CD4-positive, alpha-beta T cell treated with Interferon alpha-2 for 1 hour (primary cell): ENCODE measurements at regions not wholly inside any gene's neighbourhood (a gene's known extent, or its start where the extent isn't known, plus 50 kb on each side); places are given as distances from the start of the nearest gene placed in this dataset.

Experiments
- DNase-seq, 2 donors: peaks; one replicate each; pipeline ENCODE4 v3.0.0-alpha.2; 2020 to 2022

DNA sequence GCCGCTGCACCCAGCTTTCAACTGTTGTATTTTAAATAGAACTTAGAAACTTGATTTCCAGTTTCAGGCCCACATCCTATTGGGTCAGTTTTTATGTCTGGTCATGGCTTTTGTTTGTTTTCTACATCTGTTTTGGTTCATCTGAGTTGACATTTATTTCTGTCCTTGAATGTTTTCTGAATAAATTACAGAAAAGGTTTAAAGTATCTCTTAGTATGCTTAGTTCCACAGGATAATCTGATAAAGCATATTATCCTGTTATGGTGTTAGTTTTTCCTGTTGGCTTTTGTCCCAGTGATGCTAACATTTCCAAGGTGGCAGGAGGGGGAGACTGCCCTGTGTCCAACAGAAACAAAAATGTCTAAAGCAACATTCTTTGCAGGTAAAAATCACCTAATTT lies 733.2 kb downstream of the INHBA start:
- DNase-seq: no peak

DNA sequence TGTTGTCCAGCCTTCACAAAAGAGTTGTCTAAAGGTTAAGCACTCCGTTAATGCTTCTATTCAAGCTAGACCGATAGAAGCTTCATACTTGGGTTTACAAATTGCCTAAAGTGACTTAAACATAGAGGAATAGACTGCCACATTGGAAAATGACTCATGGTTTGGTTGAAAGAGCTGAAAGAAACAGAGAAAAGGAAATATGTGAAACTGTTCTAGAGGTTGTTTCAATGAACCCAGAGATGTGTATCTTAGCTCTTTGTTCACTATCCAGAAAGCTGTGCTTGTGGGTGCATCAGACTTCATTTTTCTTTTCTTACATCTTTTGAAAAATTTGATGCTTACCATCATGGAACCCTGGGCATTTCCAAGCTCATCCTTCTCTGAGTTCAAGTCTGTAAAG lies 736.2 kb downstream of the INHBA start:
- no peak for DNase-seq

GRCh38 chr7:40965774-40966173 lies 737.1 kb downstream of the INHBA start:
- DNase-seq: no peak

DNA sequence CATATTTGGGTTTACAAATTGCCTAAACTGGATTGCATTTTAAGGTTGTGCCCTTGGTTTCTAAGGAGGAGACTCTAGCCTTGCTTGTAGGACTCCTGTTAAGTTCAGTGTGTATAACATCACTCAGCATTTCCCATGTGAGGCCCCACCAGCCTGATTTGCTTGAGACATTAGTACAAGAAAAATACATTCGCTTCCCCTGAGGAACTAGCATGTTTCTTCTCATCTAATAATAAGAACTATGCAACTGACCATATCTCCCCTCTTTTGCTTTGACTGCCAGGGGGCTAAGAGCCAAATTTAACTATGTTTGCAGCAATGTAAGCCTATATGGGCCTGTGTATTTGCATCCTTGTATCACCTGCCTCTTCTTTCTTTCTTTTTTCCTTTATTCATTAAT lies 737.9 kb downstream of the INHBA start:
- no peak for DNase-seq

- no peak for DNase-seq
These were observed 738.3 kb downstream of the INHBA start for GRCh38 chr7:40964610-40965009.

GRCh38 chr7:40959955-40960354 lies 742.9 kb downstream of the INHBA start:
- DNase-seq: no peak

DNA sequence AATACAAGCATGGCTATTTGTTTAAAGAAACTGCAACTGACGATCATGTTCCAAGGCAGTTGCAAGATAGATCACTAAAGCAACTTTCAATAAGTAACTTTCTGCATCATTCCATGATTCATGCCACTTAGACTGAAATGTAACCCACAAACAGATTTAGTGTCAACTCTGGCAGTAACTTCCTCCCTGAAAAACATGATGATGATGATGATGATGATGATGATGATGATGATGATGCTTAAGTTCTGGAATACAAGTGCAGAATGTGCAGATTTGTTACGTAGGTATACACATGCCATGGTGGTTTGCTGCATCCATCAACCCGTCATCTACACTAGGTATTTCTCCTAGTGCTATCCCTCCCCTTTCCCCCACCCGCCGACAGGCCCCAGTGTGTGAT lies 754.7 kb downstream of the INHBA start:
- DNase-seq: no peak

GRCh38 chr7:40947566-40947965 lies 755.3 kb downstream of the INHBA start:
- DNase-seq: no peak

DNA sequence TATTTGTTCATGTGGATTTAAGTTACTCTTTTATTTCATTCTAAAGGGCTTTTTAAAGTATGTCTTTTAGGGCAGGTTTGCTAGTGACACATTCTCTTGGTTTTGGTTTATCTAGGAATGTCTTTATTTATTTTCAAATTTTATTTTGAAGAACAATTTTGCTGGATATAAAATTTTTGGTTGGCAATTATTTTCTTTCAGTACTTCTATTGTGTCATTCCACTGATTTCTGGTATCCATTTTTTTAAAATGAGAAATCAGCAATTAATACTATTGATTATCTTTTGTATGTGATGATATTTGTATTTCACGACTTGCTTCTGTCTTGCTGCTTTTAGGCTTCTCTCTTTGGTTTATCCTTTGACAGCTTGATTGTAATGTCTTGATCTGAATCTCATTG lies 756.3 kb downstream of the INHBA start:
- DNase-seq: no peak

GRCh38 chr7:40945788-40946187 lies 757.1 kb downstream of the INHBA start:
- no peak for DNase-seq

DNA sequence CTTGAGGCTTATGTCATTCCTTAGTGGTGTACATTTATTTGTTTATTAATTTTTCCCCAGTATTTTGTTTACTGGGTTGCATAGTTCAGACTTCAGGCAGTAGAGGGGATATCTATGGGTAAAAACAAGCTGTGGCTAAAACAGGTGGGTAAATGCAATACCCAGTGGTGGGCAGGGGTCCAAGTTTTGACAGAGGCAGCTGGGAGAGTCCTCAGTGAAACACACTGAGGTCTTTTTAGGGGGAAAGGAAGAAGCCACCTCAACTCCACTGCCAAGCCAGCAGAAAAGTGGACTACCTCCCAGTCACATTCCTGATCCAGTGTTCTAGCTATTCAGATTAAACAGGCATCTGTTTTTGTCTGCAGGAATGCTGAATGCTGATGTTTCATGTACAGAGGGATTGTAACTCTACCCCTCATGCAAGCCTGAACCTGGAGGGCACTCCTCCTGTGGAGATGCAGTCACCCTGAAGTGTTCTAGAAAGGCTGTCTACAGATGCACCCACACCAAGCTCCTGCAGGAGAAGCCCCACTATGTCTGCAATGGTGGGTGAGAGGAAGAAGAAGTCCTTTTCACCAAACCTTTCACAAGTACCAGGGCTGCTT lies 757.8 kb downstream of the INHBA start:
- no peak for DNase-seq

DNA sequence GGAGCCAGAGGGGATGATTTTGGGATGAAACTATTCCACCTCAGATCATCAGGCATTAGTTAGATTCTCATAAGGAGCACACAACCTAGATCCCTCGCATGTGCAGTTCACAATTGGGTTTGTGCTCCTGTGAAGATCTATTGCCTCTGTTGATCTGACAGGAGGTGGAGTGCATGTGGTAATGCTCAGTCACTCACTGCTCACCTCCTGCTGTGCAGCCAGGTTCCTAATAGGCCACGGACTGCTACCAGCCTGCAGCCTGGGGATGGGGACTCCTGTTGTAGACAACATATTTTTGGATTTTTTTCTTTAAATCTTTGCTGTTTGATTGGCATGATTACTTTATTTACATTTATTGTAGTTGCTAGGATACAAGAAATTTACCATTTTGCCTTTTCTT lies 765.0 kb downstream of the INHBA start:
- no peak for DNase-seq

- no peak for DNase-seq
These were observed 767.5 kb downstream of the INHBA start for GRCh38 chr7:40935435-40935834.

DNA sequence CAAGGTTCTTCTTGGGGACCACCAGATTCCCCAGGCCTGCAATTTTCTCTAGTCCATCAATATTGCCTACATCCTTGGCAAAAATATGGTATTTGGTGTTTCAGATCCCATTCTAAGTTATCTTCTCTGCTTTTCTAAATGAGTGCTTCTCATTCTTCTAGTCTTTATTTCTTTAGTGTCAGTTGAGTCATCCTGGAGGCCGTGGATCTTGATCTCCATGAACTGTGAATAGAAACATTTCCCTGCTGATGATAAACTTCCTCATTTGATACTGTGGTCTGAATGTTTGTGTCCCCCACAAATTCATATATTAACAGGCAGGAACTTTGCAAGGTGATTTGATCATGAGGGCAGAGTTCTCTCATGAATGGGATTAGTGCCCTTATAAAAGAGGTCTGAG lies 779.3 kb downstream of the INHBA start:
- DNase-seq: no peak

DNA sequence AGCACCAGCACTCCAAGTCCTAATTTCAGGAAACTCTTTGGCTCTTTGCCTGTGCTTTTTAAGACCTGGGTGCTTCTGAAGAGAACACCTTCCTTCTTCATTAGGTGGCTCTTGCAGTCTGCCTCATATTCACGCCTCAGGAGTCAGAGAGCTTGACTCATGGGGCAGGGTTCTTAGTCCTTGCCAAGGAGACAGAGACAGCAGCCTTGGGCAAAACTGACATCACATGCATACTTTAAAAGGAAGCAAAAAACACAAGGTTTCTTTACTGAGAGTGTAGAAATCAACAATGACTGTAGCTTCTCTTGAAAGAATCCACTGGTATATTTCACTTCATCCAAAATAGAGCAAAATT lies 780.6 kb downstream of the INHBA start:
- DNase-seq: no peak

DNA sequence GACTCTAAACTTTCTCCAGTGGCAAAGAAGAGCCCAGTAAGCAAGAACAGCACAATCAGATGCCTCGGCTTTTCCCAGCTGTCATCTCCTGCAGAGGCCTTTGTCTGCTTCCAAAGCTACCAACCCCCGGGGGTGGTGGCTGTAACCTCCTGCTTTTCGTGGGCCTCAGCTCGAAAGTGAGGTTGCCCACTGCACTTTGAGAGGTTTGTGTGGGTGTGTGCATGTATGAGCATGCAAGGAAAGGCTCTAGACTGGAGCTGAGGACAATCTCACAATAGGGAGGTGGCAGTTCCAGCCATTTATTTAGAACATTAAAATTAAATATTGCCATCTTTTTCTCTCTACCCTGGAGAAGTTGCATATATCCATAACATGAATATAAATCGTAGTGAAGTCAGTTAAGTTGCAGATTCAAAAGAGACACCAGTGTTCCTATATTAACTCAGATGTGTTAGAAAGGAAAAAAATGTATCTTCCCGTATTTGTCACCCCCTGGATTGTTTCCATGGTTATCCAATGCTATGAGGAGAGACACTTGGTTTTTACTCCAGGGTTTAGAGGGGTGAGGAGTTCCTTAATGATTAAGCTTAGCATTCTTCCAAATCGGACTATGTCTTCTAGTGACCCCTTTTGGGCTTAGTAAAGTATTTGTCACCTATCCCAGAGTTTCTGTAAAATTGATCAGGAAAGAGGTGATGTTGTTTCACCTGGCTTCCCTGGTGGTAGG lies 781.1 kb downstream of the INHBA start:
- DNase-seq: no peak

- no peak for DNase-seq
These were observed 784.0 kb downstream of the SUGCT start for GRCh38 chr7:40918701-40919271.

GRCh38 chr7:40916813-40917212 lies 782.0 kb downstream of the SUGCT start:
- DNase-seq: no peak

- no peak for DNase-seq
These were observed 780.3 kb downstream of the SUGCT start for GRCh38 chr7:40915071-40915470.
